A549 (cell line): ENCODE measurements at regions not wholly inside any gene's neighbourhood (a gene's known extent, or its start where the extent isn't known, plus 50 kb on each side); places are given as distances from the start of the nearest gene placed in this dataset.

Experiments used
- ATAC-seq, 2 experiments: fragments of 200-7000 bp in 1 of 2; fragments of >200 bp in 1 of 2; cut with Nextera tagmentation in 1 of 2; cut with Tn5 transposase in 1 of 2; 3 replicates each; pipeline versions ENCODE4 v1.8.0 to v1.9.1; 2018 to 2020; ENCODE audit warnings: mild to moderate bottlenecking in 1 of 2, moderate library complexity in 1 of 2
- CTCF ChIA-PET: fragments of 300-600 bp; sonication (Branson Sonifier 250); formaldehyde crosslinking; extraction: SDS; loops from one replicate; lab custom pipeline; 2021; ENCODE audit warnings: antibody characterized with exemption, inconsistent platforms; lab: Yijun Ruan, JAX
- POLR2A ChIA-PET: fragments of 350-600 bp; formaldehyde crosslinking; extraction: SDS; loops from one replicate; lab custom pipeline; 2021; ENCODE audit warnings: antibody characterized with exemption, inconsistent platforms; lab: Yijun Ruan, JAX
- DNase-seq, 2 experiments: peaks; one replicate each; pipeline versions ENCODE4 v3.0.0 to v3.0.0-alpha.2; 2011 to 2016; ENCODE audit warnings: low read depth in 1 of 2, low spot score in 1 of 2
- FAIRE-seq: peaks from 2 replicates; lab custom pipeline; 2011; peaks lifted over from hg19 to GRCh38; lab: Jason Lieb, UNC
- H3K27ac ChIP-seq, 2 experiments: fragments of >200 bp; sonication (Bioruptor Twin); formaldehyde crosslinking; 3 replicates each; pipeline ENCODE4 v1.5.1; 2016 to 2017
- H3K4me1 ChIP-seq: fragments of >200 bp; sonication (Bioruptor Twin); formaldehyde crosslinking; 3 replicates; pipeline ENCODE4 v1.6.1; 2016
- H3K4me2 ChIP-seq: fragments of >200 bp; sonication (Bioruptor Twin); formaldehyde crosslinking; 3 replicates; pipeline ENCODE4 v1.6.1; 2016
- H3K4me3 ChIP-seq: fragments of >200 bp; sonication (Bioruptor Twin); formaldehyde crosslinking; 3 replicates; pipeline ENCODE4 v1.5.1; 2016
- H3K9me3 ChIP-seq: fragments of >200 bp; sonication (Bioruptor Twin); formaldehyde crosslinking; 3 replicates; pipeline ENCODE4 v1.6.1; 2016
- CBX8 ChIP-seq: fragments of 200-600 bp; sonication (generic); IDR thresholded peaks from 2 replicates; pipeline ENCODE4 v1.6.1; 2016
- GATA3 ChIP-seq: IDR thresholded peaks from 2 replicates; pipeline ENCODE4 v1.6.1; 2012; ENCODE audit warnings: borderline replicate concordance
- HDAC2 ChIP-seq: fragments of 200-600 bp; sonication (generic); IDR thresholded peaks from 2 replicates; pipeline ENCODE4 v1.6.1; 2016
- HOXA7 ChIP-seq: fragments of 250-450 bp; sonication (Bioruptor Pico); IDR thresholded peaks from 2 replicates; pipeline ENCODE4 v1.5.0; 2020; ENCODE audit warnings: mild to moderate bottlenecking, moderate library complexity
- MYC ChIP-seq: IDR thresholded peaks from 2 replicates; pipeline ENCODE4 v1.6.1; 2012; ENCODE audit warnings: mild to moderate bottlenecking, inconsistent platforms, low read length, improper control_type of control experiment, borderline replicate concordance
- NPAS2 ChIP-seq: fragments of 250-450 bp; sonication (Bioruptor Pico); IDR thresholded peaks from 2 replicates; pipeline ENCODE4 v1.8.0; 2022; ENCODE audit warnings: mild to moderate bottlenecking, moderate library complexity, borderline replicate concordance
- NR3C1 ChIP-seq: fragments of >200 bp; sonication (Bioruptor Twin); formaldehyde crosslinking; IDR thresholded peaks from 3 replicates; pipeline ENCODE4 v1.6.1; 2017
- PHF8 ChIP-seq: fragments of 200-600 bp; sonication (generic); IDR thresholded peaks from 2 replicates; pipeline ENCODE4 v1.6.1; 2016; ENCODE audit warnings: low read depth, mild to moderate bottlenecking, antibody characterized with exemption, moderate library complexity, borderline replicate concordance
- POLR2AphosphoS2 ChIP-seq: conservative IDR thresholded peaks from 2 replicates; pipeline ENCODE4 v1.6.1; 2012; ENCODE audit warnings: low read length, improper control_type of control experiment, inconsistent platforms
- RAD21 ChIP-seq, 2 experiments: fragments of >200 bp in 1 of 2; sonication (Bioruptor Twin) in 1 of 2; formaldehyde crosslinking in 1 of 2; IDR thresholded peaks in 1 of 2; conservative IDR thresholded peaks in 1 of 2; 2 replicates in 1 of 2; 3 replicates in 1 of 2; pipeline ENCODE4 v1.6.1; 2012 to 2018; ENCODE audit warnings: inconsistent platforms in 1 of 2
- SMC3 ChIP-seq: fragments of >200 bp; sonication (Bioruptor Twin); formaldehyde crosslinking; IDR thresholded peaks from 3 replicates; pipeline ENCODE4 v1.6.1; 2018; ENCODE audit warnings: inconsistent platforms
- SREBF2 ChIP-seq: fragments of 450-650 bp; IDR thresholded peaks from 2 replicates; pipeline ENCODE4 v1.6.1; 2014; ENCODE audit warnings: mild to moderate bottlenecking, moderate library complexity
- TFCP2L1 ChIP-seq: fragments of 250-450 bp; sonication (Bioruptor Pico); IDR thresholded peaks from 2 replicates; pipeline ENCODE4 v1.5.0; 2021; ENCODE audit warnings: mild to moderate bottlenecking
- ZC3H11A ChIP-seq: fragments of 450-650 bp; IDR thresholded peaks from 2 replicates; pipeline ENCODE4 v1.6.1; 2014; ENCODE audit warnings: antibody characterized with exemption, mild to moderate bottlenecking
- ZNF302 ChIP-seq: fragments of 250-450 bp; sonication (Bioruptor Pico); IDR thresholded peaks from 2 replicates; pipeline ENCODE4 v1.9.0; 2021; ENCODE audit warnings: inconsistent platforms, mild to moderate bottlenecking, moderate library complexity
- WGBS: methylation state at CpG from one replicate; pipeline ENCODE4 v1.1.6; 2017; ENCODE audit errors: missing lambda C conversion rate; 5-methylcytosine and 5-hydroxymethylcytosine counted together
- TF ChIP-seq, protein P1 (sequence below): fragments of >200 bp; sonication (Bioruptor Twin); formaldehyde crosslinking; IDR thresholded peaks from 3 replicates; pipeline ENCODE4 v1.5.1; 2016
- TF ChIP-seq, protein P2 (sequence below): IDR thresholded peaks from 2 replicates; pipeline ENCODE4 v1.6.1; 2012
- TF ChIP-seq, protein P3 (sequence below): fragments of 250-450 bp; sonication (Bioruptor Pico); IDR thresholded peaks from 2 replicates; pipeline ENCODE4 v1.5.0; 2021; ENCODE audit warnings: mild to moderate bottlenecking, moderate library complexity, borderline replicate concordance
- TF ChIP-seq, protein P4 (sequence below): IDR thresholded peaks from 2 replicates; pipeline ENCODE4 v1.6.1; 2012

DNA sequence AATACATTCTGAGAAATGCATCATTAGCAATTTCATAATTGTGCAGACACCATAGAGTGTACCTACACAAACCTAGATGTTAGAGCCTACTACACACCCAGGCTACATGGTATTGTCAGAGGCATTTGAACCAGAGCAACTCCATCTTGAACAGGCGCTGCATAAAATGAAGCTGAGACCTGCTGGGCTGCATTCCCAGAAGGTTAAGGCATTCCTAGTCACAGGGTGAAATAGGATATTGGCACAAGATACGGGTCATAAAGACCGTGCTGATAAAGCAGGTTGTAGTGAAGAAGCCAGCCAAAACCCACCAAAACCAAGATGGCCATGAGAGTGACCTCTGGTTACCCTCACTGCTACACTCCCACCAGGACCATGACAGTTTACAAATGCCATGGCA is 116.4 kb downstream of the LARP7 start:
- 71% methylated on average over 3 of the region's 3 CpGs for WGBS
- CTCF ChIA-PET, result interaction anchor here (1.4 kb wide), 1 partner anchor 9 kb away, joined by 4 read pairs; no protein-coding TSS in a partner anchor
- Histone ChIP-seq H3K4me2 (no peak overlapping the region), H3K4me3 (no peak overlapping the region), H3K9me3 (no peaks in the 10 kb centered on the region), H3K4me1 (no peaks in the 10 kb centered on the region), H3K27ac (no peak overlapping the region)
- FAIRE-seq, result no peak
- no peak for DNase-seq
- no peak for ATAC-seq
- POLR2A ChIA-PET, result no interaction called here
- TF ChIP-seq, protein P1, sequence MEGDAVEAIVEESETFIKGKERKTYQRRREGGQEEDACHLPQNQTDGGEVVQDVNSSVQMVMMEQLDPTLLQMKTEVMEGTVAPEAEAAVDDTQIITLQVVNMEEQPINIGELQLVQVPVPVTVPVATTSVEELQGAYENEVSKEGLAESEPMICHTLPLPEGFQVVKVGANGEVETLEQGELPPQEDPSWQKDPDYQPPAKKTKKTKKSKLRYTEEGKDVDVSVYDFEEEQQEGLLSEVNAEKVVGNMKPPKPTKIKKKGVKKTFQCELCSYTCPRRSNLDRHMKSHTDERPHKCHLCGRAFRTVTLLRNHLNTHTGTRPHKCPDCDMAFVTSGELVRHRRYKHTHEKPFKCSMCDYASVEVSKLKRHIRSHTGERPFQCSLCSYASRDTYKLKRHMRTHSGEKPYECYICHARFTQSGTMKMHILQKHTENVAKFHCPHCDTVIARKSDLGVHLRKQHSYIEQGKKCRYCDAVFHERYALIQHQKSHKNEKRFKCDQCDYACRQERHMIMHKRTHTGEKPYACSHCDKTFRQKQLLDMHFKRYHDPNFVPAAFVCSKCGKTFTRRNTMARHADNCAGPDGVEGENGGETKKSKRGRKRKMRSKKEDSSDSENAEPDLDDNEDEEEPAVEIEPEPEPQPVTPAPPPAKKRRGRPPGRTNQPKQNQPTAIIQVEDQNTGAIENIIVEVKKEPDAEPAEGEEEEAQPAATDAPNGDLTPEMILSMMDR, result no peak
- TF ChIP-seq GATA3, result no peak
- TF ChIP-seq, protein P2, sequence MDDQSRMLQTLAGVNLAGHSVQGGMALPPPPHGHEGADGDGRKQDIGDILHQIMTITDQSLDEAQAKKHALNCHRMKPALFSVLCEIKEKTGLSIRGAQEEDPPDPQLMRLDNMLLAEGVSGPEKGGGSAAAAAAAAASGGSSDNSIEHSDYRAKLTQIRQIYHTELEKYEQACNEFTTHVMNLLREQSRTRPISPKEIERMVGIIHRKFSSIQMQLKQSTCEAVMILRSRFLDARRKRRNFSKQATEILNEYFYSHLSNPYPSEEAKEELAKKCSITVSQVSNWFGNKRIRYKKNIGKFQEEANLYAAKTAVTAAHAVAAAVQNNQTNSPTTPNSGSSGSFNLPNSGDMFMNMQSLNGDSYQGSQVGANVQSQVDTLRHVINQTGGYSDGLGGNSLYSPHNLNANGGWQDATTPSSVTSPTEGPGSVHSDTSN, result no peak
- no peak for TF ChIP-seq SREBF2
- no peak for TF ChIP-seq SMC3
- TF ChIP-seq PHF8, result no peak
- TF ChIP-seq HOXA7 (CRISPR knock-in tag), result no peak
- TF ChIP-seq POLR2AphosphoS2, result no peak

DNA sequence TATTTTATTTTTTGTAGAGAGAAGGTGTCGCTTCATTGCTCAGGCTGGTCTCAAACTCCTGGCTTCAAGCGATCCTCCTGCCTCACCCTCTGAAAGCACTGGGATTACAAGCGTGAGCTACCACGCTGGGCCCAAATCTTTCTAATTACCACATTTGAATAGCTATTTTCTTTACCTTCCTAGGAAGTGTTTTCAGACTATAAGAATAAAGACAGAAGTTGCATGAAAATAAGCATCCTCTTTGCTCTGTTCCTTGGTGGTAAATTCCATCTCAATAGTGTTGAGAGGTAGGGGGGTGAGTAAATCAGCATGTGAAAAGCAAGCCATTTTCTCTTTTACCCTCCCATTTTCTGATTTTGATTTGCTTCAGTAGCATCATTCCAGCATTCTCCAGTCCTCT is 122.4 kb downstream of the LARP7 start:
- Histone ChIP-seq H3K4me3 (no peak overlapping the region), H3K27ac (no peak overlapping the region), H3K4me1 (no peaks in the 10 kb centered on the region), H3K4me2 (no peak overlapping the region), H3K9me3 (no peaks in the 10 kb centered on the region)
- 81% methylated on average over 4 of the region's 4 CpGs for WGBS
- ChIA-PET CTCF (interaction anchor here (0.8 to 1.4 kb wide), 2 partner anchors 124 to 179 kb away, joined by 3 to 4 read pairs; no protein-coding TSS in a partner anchor), POLR2A (no interaction called here)
- FAIRE-seq, result no peak
- TF ChIP-seq NR3C1 (no peak), MYC (no peak)
- DNase-seq, result no peak
- ATAC-seq, result no peak

DNA sequence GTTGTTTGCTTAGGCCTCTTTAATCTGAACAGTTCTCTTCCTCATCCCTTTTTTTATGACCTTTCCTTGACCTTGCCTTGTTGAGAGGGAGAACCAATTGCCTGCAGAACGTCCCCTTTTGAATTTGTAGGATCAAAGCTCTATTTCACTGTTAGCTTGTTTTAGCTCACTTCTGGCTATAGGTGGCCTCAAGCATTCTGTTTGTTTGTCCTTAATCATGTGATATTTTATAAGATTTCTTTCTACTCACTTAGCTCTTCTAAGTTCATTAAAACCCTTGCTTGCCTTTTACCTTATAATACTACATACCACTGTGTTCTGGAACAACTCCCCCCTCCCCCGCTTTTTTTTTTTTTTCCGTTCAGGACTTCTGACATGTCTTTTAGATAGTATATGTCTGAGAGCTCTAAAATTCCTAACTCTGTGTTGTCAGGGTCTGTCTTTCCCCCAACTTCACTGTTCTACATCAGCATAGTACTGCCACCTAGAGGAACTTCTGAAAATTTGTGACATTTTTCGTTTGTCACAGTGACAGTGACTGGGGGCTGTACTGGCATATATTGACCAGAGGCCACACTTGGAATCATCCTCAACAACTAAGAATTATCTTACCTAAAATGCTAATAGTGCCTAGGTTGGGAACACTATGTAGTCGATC is 128.5 kb downstream of the LARP7 start:
- TF ChIP-seq TFCP2L1, result no peak
- no peak for TF ChIP-seq ZC3H11A
- peak; percentile 43 to 48 for TF ChIP-seq RAD21 (conservative IDR thresholded peaks at IDR 0.05 in 1 of 2, IDR thresholded peaks at IDR 0.05 in 1 of 2)
- TF ChIP-seq SMC3, result 0 out of 3 replicates have a peak, but pooled peaks have one; percentile 15
- no peak for TF ChIP-seq PHF8
- no peak for TF ChIP-seq ZNF302 (CRISPR knock-in tag)
- TF ChIP-seq, protein P3, sequence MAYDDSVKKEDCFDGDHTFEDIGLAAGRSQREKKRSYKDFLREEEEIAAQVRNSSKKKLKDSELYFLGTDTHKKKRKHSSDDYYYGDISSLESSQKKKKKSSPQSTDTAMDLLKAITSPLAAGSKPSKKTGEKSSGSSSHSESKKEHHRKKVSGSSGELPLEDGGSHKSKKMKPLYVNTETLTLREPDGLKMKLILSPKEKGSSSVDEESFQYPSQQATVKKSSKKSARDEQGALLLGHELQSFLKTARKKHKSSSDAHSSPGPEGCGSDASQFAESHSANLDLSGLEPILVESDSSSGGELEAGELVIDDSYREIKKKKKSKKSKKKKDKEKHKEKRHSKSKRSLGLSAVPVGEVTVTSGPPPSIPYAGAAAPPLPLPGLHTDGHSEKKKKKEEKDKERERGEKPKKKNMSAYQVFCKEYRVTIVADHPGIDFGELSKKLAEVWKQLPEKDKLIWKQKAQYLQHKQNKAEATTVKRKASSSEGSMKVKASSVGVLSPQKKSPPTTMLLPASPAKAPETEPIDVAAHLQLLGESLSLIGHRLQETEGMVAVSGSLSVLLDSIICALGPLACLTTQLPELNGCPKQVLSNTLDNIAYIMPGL (CRISPR knock-in tag), result no peak
- TF ChIP-seq, protein P1, result peak; percentile 49
- TF ChIP-seq CBX8, result no peak
- no peak for TF ChIP-seq NPAS2 (CRISPR knock-in tag)
- TF ChIP-seq, protein P4, sequence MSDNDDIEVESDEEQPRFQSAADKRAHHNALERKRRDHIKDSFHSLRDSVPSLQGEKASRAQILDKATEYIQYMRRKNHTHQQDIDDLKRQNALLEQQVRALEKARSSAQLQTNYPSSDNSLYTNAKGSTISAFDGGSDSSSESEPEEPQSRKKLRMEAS, result no peak
- TF ChIP-seq HOXA7 (CRISPR knock-in tag), result no peak
- TF ChIP-seq HDAC2, result no peak
- 0 out of 3 replicates have a peak overlapping the region, but pooled peaks have one; percentile 15 for H3K4me2 ChIP-seq
- H3K27ac ChIP-seq, result no peak overlapping the region
- no peaks in the 10 kb centered on the region for H3K4me1 ChIP-seq
- H3K4me3 ChIP-seq, result no peak overlapping the region
- peak in 1 of 2 experiments; percentile 36 for DNase-seq
- FAIRE-seq, result no peak
- peak; percentile 73 to 86 for ATAC-seq
- 10% methylated on average over 5 of the region's 5 CpGs for WGBS
- no peaks in the 10 kb centered on the region for H3K9me3 ChIP-seq
- CTCF ChIA-PET, result interaction anchor here (0.6 to 2.4 kb wide), 25 partner anchors 9 to 349 kb away, joined by 3 to 22 read pairs (median 4); no protein-coding TSS in a partner anchor
- POLR2A ChIA-PET, result no interaction called here
